C4-2B (cell line): ENCODE measurements at regions not wholly inside any gene's neighbourhood (a gene's known extent, or its start where the extent isn't known, plus 50 kb on each side); places are given as distances from the start of the nearest gene placed in this dataset.
"Not testable (repeated sequence)": the region's sequence is repeated elsewhere in the genome, so short reads cannot be mapped to it uniquely, and the experiment has no call there.

ENCODE experiments used
- H3K27ac ChIP-seq: fragments of 450-650 bp; 2 replicates; pipeline ENCODE4 v1.5.1; 2017
- ZFX ChIP-seq: fragments of 450-650 bp; IDR thresholded peaks from 2 replicates; pipeline ENCODE4 v1.6.1; 2017
- TF ChIP-seq, protein P1 (sequence below): fragments of 450-650 bp; conservative IDR thresholded peaks from 2 replicates; pipeline ENCODE4 v1.5.1; 2017; ENCODE audit warnings: mild to moderate bottlenecking

- H3K27ac ChIP-seq: no peak overlapping the region
- no peak for TF ChIP-seq ZFX
- TF ChIP-seq, protein P1, sequence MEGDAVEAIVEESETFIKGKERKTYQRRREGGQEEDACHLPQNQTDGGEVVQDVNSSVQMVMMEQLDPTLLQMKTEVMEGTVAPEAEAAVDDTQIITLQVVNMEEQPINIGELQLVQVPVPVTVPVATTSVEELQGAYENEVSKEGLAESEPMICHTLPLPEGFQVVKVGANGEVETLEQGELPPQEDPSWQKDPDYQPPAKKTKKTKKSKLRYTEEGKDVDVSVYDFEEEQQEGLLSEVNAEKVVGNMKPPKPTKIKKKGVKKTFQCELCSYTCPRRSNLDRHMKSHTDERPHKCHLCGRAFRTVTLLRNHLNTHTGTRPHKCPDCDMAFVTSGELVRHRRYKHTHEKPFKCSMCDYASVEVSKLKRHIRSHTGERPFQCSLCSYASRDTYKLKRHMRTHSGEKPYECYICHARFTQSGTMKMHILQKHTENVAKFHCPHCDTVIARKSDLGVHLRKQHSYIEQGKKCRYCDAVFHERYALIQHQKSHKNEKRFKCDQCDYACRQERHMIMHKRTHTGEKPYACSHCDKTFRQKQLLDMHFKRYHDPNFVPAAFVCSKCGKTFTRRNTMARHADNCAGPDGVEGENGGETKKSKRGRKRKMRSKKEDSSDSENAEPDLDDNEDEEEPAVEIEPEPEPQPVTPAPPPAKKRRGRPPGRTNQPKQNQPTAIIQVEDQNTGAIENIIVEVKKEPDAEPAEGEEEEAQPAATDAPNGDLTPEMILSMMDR: no peak
These were observed 158.0 kb upstream of the PRDX4 start for GRCh38 chrX:23509256-23509655.

DNA sequence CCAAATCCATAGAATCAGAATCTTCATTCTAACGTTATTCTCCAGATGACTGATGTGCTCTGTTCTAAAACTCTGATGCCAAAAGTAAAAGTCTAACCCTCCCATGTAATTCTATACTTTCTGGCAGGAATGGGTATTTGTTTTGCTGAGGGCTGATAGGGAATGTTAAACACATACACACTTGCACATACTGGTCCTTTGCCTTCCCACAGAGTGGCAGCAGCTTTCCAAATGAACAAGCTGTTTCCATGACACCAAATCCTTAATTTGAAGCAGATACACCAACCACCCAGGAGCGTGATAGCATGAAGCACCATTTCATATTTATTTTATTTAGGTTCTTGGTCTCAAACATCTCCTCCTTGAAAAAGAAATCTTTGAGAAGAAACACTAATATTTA lies 155.5 kb upstream of the PRDX4 start:
- TF ChIP-seq ZFX: no peak
- TF ChIP-seq, protein P1: no peak
- H3K27ac ChIP-seq: no peak overlapping the region

DNA sequence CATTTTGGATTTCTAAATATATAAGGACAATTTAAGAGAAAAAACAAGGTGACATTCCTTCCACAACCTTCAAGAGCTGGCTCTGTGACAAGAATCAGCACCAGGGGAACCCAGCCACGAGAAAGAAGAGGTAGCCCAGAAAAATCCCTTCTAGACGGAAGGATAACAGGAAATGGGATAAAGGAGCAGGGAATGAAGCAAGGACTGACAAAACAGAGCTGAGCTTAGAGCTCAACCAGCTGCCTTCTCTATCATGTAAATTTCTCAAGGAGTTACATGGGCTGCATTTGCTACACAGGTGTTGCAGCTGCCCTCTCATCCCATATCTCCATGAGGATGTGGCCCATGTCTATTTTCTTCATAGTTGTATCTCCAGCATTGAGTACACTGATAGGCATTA lies 154.2 kb upstream of the PRDX4 start:
- TF ChIP-seq, protein P1: no peak
- TF ChIP-seq ZFX: no peak
- H3K27ac ChIP-seq: no peak overlapping the region

DNA sequence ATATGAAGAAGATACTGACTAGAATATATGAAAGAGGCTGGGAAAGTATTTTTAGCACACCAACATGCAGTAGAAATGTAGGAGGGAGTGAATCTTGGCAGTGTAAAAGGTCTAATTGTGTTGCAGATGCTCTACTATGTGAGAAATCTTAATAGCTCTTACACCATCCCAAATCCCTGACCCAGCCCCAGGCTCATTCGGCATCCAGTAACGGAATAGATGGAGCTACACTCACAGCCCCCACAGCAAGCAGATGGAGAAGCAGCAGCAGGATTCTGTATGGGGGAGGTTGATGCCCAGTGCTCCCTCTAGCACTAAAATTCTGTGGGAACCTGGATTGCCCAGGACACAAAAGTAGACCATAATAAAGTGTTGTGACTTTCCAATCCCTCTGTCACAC lies 153.2 kb upstream of the PRDX4 start:
- TF ChIP-seq, protein P1: no peak
- TF ChIP-seq ZFX: no peak
- no peak overlapping the region for H3K27ac ChIP-seq

DNA sequence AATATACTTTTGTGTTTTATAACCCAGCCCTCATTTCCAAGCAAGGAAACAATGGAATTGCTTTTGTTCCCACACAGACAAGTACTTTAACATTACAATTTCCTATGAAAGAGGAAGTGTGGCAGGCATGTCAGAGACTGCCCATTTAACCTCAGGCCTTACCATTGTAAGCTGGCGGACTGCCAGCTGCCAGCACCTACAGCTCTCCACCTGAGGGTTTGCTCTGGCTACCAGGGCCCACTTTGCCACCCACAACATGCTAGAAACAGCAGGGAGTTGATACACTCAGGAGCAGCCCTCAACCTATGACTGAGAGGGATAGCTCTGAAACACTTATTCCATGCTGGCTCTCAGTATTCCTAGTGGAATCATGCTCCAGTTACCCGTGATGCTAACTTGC lies 152.3 kb upstream of the PRDX4 start:
- TF ChIP-seq ZFX: no peak
- TF ChIP-seq, protein P1: no peak
- no peak overlapping the region for H3K27ac ChIP-seq

DNA sequence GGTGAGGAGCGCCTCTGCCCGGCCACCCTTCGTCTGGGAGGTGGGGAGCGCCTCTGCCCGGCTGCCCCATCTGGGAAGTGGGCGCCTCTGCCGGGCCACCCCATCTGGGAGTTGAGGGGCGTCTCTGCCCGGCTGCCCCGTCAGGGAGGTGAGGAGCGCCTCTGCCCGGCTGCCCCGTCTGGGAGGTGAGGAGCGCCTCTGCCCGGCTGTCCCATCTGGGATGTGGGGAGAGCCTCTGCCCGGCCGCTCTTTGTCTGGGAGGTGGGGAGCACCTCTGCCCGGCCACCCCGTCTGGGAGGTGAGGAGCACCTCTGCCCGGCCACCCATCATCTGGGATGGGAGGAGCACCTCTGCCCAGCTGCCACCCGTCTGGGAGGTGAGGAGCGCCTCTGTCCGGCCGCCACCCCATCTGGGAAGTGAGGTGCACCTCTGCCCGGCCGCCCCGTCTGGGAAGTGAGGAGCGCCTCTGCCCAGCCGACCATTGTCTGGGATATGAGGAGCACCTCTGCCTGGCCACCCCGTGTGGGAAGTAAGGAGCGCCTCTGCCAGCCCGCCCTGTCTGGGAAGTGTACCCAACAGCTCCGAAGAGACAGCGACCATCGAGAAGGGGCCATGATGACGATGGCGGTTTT lies 144.2 kb upstream of the PRDX4 start:
- not testable (repeated sequence) for H3K27ac ChIP-seq

GRCh38 chrX:23524467-23524866 lies 142.8 kb upstream of the PRDX4 start:
- no peak overlapping the region for H3K27ac ChIP-seq
- no peak for TF ChIP-seq ZFX
- TF ChIP-seq, protein P1: no peak

- TF ChIP-seq, protein P1: no peak
- TF ChIP-seq ZFX: no peak
- H3K27ac ChIP-seq: no peak overlapping the region
These were observed 141.8 kb upstream of the PRDX4 start for GRCh38 chrX:23525531-23525930.
